Loucy (cell line): ENCODE measurements at regions not wholly inside any gene's neighbourhood (a gene's known extent, or its start where the extent isn't known, plus 50 kb on each side); places are given as distances from the start of the nearest gene placed in this dataset.

Experiments used
- CTCF ChIP-seq: fragments of 200-600 bp; sonication (generic); conservative IDR thresholded peaks from 2 replicates; pipeline ENCODE4 v1.5.1; 2014; ENCODE audit warnings: mild to moderate bottlenecking, antibody characterized with exemption, low read length
- EZH2phosphoT487 ChIP-seq: fragments of 200-600 bp; IDR thresholded peaks from 2 replicates; pipeline ENCODE4 v1.6.1; 2018; ENCODE audit warnings: antibody characterized with exemption, mild to moderate bottlenecking, moderate library complexity, borderline replicate concordance

DNA sequence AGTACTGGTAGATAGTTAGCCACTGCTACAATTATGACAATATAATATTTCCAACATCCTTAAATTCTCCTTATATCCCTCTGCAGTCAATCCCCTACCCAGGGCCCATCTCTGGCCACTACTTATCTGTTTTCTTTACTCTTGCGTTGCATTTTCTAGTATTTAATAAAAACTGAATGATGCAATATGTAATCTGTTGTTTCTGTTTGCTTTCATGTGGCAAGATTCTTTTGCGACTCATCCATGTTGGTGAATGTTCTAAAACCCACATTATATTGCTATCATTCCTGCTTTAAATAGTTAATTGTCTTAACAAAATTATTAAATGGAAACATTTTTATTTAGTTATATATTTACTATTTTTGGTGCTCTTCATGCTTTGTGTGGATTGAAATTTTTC is 338.5 kb downstream of the MDFIC start:
- TF ChIP-seq CTCF (no peak), EZH2phosphoT487 (no peak)
